SK-N-MC (cell line): ENCODE measurements at regions not wholly inside any gene's neighbourhood (a gene's known extent, or its start where the extent isn't known, plus 50 kb on each side); places are given as distances from the start of the nearest gene placed in this dataset.
"Not testable (repeated sequence)": the region's sequence is repeated elsewhere in the genome, so short reads cannot be mapped to it uniquely, and the experiment has no call there.

Experiments
- DNase-seq: peaks from one replicate; pipeline ENCODE4 v3.0.0-alpha.2; 2011; ENCODE audit warnings: low read depth, low spot score
- H3K27ac ChIP-seq: fragments of 200-600 bp; sonication (generic); 2 replicates; pipeline ENCODE4 v1.5.1; 2016; ENCODE audit warnings: mixed run types
- H3K36me3 ChIP-seq: fragments of 200-600 bp; sonication (generic); 2 replicates; pipeline ENCODE4 v1.6.1; 2017; ENCODE audit warnings: antibody characterized with exemption, low read length, mixed read lengths; ENCODE audit not compliant: insufficient read depth
- H3K4me3 ChIP-seq: fragments of 200-600 bp; sonication (generic); 2 replicates; pipeline ENCODE4 v1.5.1; 2016
- H3K9ac ChIP-seq: fragments of 200-600 bp; sonication (generic); 2 replicates; pipeline ENCODE4 v1.8.0; 2017; ENCODE audit warnings: mixed run types, mixed read lengths; ENCODE audit not compliant: insufficient read length
- H3K9me3 ChIP-seq: fragments of 200-600 bp; sonication (generic); 2 replicates; pipeline ENCODE4 v1.6.1; 2017; ENCODE audit warnings: low read depth, mild to moderate bottlenecking, antibody characterized with exemption, low read length, moderate library complexity, mixed read lengths
- EZH2 ChIP-seq: fragments of 200-600 bp; sonication (generic); IDR thresholded peaks from one replicate; pipeline ENCODE4 v1.6.1; 2017; ENCODE audit warnings: antibody characterized with exemption
- FOXP2 ChIP-seq: optimal IDR thresholded peaks from 2 replicates; pipeline ENCODE3; 2011; ENCODE audit warnings: mild to moderate bottlenecking, moderate library complexity; ENCODE audit not compliant: insufficient read depth; ENCODE audit errors: extremely low read length, control extremely low read depth
- POLR2AphosphoS5 ChIP-seq: IDR thresholded peaks from 2 replicates; pipeline ENCODE4 v1.6.1; 2012; ENCODE audit warnings: mild to moderate bottlenecking, low read depth, low read length, borderline replicate concordance

DNA sequence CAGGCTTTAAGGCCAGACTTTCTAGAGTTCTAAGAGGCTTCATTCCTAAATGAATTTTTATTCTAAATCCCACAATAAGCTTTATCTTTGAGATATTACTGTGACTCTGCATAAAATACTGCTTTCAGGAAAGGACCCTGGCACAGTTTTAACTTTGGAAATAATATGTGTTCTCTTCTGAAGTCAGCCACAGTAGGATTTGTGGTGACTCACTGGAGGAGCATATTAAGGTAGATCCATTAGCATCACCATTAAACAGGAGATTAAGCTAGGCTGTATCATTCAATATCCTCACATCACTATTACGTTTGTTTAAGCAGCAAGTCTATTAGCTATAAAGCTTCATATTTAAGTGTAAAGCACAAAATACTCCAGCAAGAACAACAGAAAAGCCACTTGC is 186.1 kb upstream of the IZUMO3 start:
- TF ChIP-seq FOXP2: no peak
- TF ChIP-seq POLR2AphosphoS5: no peak
- no peak for TF ChIP-seq EZH2
- Histone ChIP-seq H3K27ac (no peak overlapping the region), H3K9me3 (no peaks in the 10 kb centered on the region), H3K36me3 (no peaks in the 10 kb centered on the region), H3K9ac (no peak overlapping the region), H3K4me3 (no peak overlapping the region)
- DNase-seq: no peak

DNA sequence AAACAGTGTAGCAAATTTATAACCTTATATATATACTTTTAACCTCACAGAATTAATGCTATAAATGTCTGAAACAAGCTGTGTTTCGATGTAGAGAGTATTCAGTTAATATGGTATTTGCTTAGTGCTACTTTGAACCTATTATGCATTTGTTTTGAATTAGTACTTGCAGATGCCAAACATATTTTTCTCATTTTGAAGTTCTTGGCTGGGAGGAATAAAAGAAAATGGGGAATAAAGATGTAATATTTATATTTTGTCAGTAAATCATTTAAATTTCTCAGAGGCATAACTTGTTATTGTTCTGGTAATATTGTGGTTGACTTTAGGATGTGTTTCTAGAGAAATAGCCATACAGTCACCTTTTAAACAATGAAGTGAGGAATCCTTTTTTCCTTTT is 175.9 kb upstream of the IZUMO3 start:
- no peak for DNase-seq
- Histone ChIP-seq H3K36me3 (no peaks in the 10 kb centered on the region), H3K27ac (no peak overlapping the region), H3K9ac (no peak overlapping the region), H3K9me3 (no peaks in the 10 kb centered on the region), H3K4me3 (no peak overlapping the region)
- TF ChIP-seq FOXP2 (no peak), POLR2AphosphoS5 (no peak), EZH2 (no peak)

DNA sequence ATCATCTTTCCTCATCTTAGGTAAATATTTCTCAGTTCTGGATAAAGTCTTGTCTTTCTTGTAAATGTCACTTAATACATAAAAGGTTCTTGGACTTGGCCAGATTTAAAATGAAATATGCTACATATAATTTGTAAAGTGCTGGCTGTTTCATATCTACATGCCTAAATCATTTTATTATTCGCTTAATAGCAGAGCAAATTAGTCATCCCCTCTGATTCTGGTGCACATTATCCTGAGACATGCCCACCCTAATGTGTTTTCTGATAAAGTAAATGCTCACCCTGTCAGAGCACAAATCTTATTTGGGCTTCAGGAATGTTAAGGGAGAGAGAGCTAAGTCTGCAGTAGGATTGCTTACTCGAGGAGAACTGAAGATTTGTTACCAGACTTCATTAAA is 166.5 kb upstream of the IZUMO3 start:
- no peak for DNase-seq
- Histone ChIP-seq H3K9ac (no peak overlapping the region), H3K9me3 (no peaks in the 10 kb centered on the region), H3K36me3 (no peaks in the 10 kb centered on the region), H3K27ac (no peak overlapping the region), H3K4me3 (no peak overlapping the region)
- TF ChIP-seq FOXP2: no peak
- no peak for TF ChIP-seq POLR2AphosphoS5
- TF ChIP-seq EZH2: no peak

DNA sequence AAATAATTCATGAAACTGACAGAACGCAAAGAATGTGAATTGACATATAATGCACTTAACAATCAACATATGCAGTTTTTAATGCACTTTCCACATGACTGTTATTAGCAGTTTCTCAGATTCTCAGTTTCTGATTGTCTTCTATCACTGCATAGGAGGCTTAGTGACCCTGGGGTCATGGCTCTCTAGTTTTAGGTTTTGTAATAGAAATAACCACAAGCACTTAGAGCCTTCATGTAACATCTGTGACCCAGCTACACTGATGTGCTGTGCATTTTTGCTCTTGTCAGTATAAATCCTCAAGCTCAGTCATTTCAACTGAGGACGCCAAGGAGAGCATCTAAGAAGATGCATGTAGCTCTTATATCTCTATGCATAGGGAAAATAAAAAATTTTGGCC is 163.1 kb upstream of the IZUMO3 start:
- Histone ChIP-seq H3K27ac (no peak overlapping the region), H3K4me3 (no peak overlapping the region), H3K9me3 (no peaks in the 10 kb centered on the region), H3K36me3 (no peaks in the 10 kb centered on the region), H3K9ac (no peak overlapping the region)
- TF ChIP-seq FOXP2: no peak
- no peak for TF ChIP-seq POLR2AphosphoS5
- no peak for TF ChIP-seq EZH2
- DNase-seq: no peak

DNA sequence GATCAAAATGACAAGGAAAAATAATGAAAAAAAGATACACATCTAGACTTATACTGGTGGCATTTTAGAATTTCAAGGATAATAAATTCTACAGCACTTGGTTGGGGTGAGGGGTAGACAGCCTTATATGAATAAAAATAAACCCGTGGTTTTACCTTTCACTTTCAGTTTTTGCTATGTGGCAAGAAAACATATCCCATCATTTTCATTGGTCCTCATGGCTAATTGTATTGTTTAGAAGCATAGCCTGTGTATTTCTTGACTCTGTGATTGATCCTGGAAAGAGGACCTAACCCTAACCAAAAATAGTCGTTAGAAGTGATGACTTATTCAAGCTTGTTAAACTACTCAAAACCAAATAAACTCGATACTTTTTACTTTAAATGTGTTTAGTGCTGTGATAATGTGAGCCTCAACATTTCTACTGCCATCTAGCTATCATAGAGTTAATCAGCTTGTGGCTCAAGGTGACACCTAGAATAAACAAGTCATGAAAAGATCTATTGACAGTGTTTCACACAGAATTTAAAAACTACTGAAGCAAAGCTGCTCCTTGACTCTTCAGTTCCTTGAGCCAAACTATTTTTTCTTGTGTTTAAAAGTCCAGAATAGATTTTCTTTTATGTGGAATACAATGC is 153.3 kb upstream of the IZUMO3 start:
- Histone ChIP-seq H3K27ac (no peak overlapping the region), H3K9ac (no peak overlapping the region), H3K4me3 (peak overlapping the region; percentile 17; the same call in 1 of the 2 replicates), H3K9me3 (no peaks in the 10 kb centered on the region), H3K36me3 (no peaks in the 10 kb centered on the region)
- no peak for DNase-seq
- TF ChIP-seq FOXP2: no peak
- no peak for TF ChIP-seq POLR2AphosphoS5
- no peak for TF ChIP-seq EZH2

DNA sequence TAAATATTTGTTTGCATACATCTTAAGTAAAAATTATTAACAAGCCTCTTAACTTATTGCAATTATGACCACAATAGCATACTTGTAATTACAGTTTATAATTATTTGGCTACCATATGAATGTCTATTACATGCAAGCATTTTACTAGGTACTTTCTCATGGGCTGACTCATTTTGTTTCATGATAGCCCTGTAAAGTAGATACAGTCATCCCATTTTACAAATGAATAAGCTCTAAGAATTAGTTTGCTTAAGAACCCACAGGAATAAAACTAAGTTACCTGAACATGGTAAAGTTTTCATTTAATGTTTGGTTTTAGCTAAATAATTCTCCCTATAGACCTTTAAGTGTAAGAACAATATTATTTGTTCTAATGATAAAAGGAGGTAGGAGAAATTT is 126.6 kb upstream of the IZUMO3 start:
- no peaks in the 10 kb centered on the region for H3K36me3 ChIP-seq
- H3K27ac ChIP-seq: no peak overlapping the region
- H3K4me3 ChIP-seq: no peak overlapping the region
- no peak for DNase-seq
- no peak overlapping the region for H3K9ac ChIP-seq
- H3K9me3 ChIP-seq: no peaks in the 10 kb centered on the region
- no peak for TF ChIP-seq EZH2
- no peak for TF ChIP-seq POLR2AphosphoS5
- TF ChIP-seq FOXP2: no peak

DNA sequence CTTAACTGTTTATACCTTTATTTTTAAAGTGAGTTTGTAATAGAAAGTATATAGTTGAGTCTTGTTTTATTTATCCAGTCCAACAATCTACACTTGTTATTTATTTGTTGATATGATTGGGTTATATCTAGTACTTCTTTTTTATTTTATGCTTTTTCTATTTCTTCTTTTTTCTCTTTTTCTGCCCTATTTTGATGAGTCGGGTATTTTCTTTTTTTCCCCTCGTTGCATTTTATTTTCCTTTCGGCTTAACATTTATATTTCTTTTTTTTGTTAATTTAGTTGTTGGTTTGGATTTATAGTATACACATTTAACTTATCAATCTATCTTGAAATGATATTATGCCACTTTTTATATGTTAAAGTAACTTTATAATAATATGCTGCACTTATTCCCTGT is 111.7 kb upstream of the IZUMO3 start:
- Histone ChIP-seq H3K36me3 (no peaks in the 10 kb centered on the region), H3K9ac (no peak overlapping the region), H3K27ac (no peak overlapping the region), H3K9me3 (no peaks in the 10 kb centered on the region), H3K4me3 (no peak overlapping the region)
- no peak for TF ChIP-seq EZH2
- TF ChIP-seq POLR2AphosphoS5: no peak
- TF ChIP-seq FOXP2: no peak
- no peak for DNase-seq

DNA sequence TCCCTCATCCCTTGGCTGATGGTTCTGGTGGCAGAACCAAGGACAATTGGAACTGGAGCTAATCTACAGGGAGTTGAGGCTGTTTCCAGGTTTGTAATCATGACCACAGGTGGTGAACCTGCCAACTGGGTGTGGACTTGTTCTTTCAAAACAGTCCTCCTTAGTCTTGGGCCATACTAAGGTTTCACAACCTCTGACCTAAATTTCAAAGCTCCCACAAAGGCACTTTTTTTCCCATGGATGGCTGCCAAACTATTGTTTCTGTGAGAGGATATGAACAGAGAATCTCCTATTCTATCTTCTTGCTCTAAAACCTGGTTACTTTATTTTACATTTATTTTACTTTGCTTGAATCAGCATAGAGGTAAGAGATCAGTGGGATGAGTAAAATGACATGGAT is 106.5 kb upstream of the IZUMO3 start:
- Histone ChIP-seq H3K9me3 (no peaks in the 10 kb centered on the region), H3K4me3 (no peak overlapping the region), H3K36me3 (no peaks in the 10 kb centered on the region), H3K27ac (no peak overlapping the region), H3K9ac (no peak overlapping the region)
- no peak for DNase-seq
- TF ChIP-seq POLR2AphosphoS5 (no peak), EZH2 (no peak), FOXP2 (no peak)

DNA sequence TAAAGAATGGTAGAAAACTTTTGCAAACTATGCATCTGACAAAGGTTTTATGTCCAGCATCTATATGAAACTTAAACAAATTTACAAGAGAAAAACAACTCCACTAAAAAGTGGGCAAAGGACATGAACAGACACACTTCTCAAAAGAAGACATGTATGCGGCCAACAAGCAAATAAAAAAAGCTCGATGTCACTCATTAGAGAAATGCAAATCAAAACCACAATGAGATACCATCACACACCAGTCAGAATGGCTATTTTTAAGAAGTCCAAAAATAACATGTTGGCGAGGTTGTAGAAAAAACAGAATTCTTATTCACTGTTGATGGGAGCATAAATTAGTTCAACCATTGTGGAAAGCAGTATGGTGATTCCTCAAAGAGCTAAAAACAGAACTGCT is 83.1 kb upstream of the IZUMO3 start:
- not testable (repeated sequence) for H3K27ac ChIP-seq, H3K9me3 ChIP-seq, DNase-seq, H3K4me3 ChIP-seq, H3K36me3 ChIP-seq, H3K9ac ChIP-seq

DNA sequence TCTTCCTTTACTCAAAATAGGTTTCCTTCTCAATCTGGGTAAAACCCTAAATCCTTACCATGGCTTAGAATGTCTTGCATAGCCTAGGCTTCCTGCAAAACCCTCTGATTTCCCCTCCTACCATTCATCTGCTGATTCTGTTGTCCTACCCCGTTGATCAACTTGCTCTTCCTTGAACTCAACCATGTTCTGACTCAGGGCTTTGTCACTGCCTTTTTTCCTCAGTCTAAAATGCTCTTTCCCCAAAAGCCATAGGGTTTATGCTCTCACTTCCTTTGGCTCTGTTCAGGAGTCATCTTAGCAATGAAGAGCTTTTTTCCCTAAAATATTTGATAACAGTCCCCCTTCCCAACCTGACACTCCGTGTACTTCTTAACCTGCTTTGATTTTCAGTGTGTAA is 79.4 kb upstream of the IZUMO3 start:
- TF ChIP-seq FOXP2: no peak
- DNase-seq: no peak
- no peak overlapping the region for H3K27ac ChIP-seq
- H3K4me3 ChIP-seq: no peak overlapping the region
- H3K9ac ChIP-seq: no peak overlapping the region
- no peaks in the 10 kb centered on the region for H3K9me3 ChIP-seq
- no peaks in the 10 kb centered on the region for H3K36me3 ChIP-seq
